ENCODE measurements at regions not wholly inside any gene's neighbourhood (a gene's known extent, or its start where the extent isn't known, plus 50 kb on each side); places are given as distances from the start of the nearest gene placed in this dataset.

- Histone ChIP-seq H3K4me1 (ENCODE audit: control insufficient read depth, extremely low read depth, insufficient read depth, low read length) (no peaks in the 10 kb centered on the region), H3K36me3 (ENCODE audit: control insufficient read depth in 2 of 2, extremely low read depth in 1 of 2, insufficient read depth in 2 of 2, low read length in 2 of 2) (no peaks in the 10 kb centered on the region), H3K4me2 (ENCODE audit: insufficient read depth, low read length) (no peak overlapping the region), H3K27me3 (ENCODE audit: control insufficient read depth in 2 of 2, insufficient read depth in 2 of 2, low read length in 2 of 2) (no peaks in the 10 kb centered on the region), H3K27ac (ENCODE audit: insufficient read depth, low read depth, low read length) (no peak overlapping the region), H3K9me3 (replicated peaks; ENCODE audit: control insufficient read depth, insufficient read depth, low read length) (no peaks in the 10 kb centered on the region), H3K9me1 (replicated peaks; ENCODE audit: control insufficient read depth, extremely low read depth, insufficient read depth, low read length) (no peaks in the 10 kb centered on the region), H2AFZ (ENCODE audit: low read depth, low read length) (no peak overlapping the region), H3K79me2 (ENCODE audit: control insufficient read depth, insufficient read depth, low read length) (no peaks in the 10 kb centered on the region), H3K4me3 (replicated peaks in 1 of 3; ENCODE audit: insufficient read depth in 1 of 3, low read depth in 1 of 3, low read length in 3 of 3) (no peak overlapping the region), H3K9ac (replicated peaks; ENCODE audit: extremely low read depth, insufficient read depth, low read length) (no peak overlapping the region), H4K20me1 (replicated peaks; ENCODE audit: control insufficient read depth, extremely low read depth, insufficient read depth, low read length) (no peaks in the 10 kb centered on the region)
- ChIA-PET CTCF (no interaction called here), POLR2A (no interaction called here)
- intact Hi-C loops (cut with micrococcal nuclease) = no loop called here
- no TSS peak for BruUV-seq (replicated peaks)
- FAIRE-seq (no peak), DNase-seq (ENCODE audit: low read depth, low spot score) (no peak)
- TF ChIP-seq EZH2 (IDR thresholded peaks at IDR 0.05; ENCODE audit: borderline replicate concordance, low read depth, low read length, severe bottlenecking) = no peak
- TF ChIP-seq POLR2AphosphoS5 (IDR thresholded peaks at IDR 0.05; ENCODE audit: insufficient read depth, low read depth, low read length) = no peak
- TF ChIP-seq POLR2A (IDR thresholded peaks at IDR 0.05; ENCODE audit: low read depth, low read length) = no peak
- TF ChIP-seq JUN (IDR thresholded peaks at IDR 0.05; ENCODE audit: borderline replicate concordance, insufficient read depth, insufficient read length, low read depth) = no peak
- no peak for TF ChIP-seq MYC (IDR thresholded peaks at IDR 0.05; ENCODE audit: low read depth, low read length)
- no peak for TF ChIP-seq MAX (IDR thresholded peaks at IDR 0.05; ENCODE audit: insufficient read depth, insufficient read length)
- no peak for TF ChIP-seq CTCF (IDR thresholded peaks at IDR 0.05; ENCODE audit: extremely low read depth in 1 of 2, insufficient read depth in 1 of 2, low read depth in 1 of 2, low read length in 2 of 2)
- no peak for TF ChIP-seq FOS (IDR thresholded peaks at IDR 0.05; ENCODE audit: borderline replicate concordance, insufficient read depth, low read length)
- no peak for TF ChIP-seq GATA2 (IDR thresholded peaks at IDR 0.05; ENCODE audit: insufficient read depth, insufficient read length, low read depth, low read length)
- dilution Hi-C loops (cut with MboI; ENCODE audit: extremely low pct_ligation_motif_present, low sequenced_read_pairs) = no loop called here
These were observed 182.0 kb upstream of the SPOPL start for GRCh38 chr2:138319616-138320015.

Data from endothelial cell of umbilical vein (primary cell).